Lower lobe of right lung (tissue), 2 donors: ENCODE measurements at regions not wholly inside any gene's neighbourhood (a gene's known extent, or its start where the extent isn't known, plus 50 kb on each side); places are given as distances from the start of the nearest gene placed in this dataset.

ENCODE experiments used
- ATAC-seq, 2 donors: fragments of 200-7000 bp; cut with Tn5 transposase; one replicate each; pipeline ENCODE4 v1.9.1; 2020 to 2022; ENCODE audit warnings: mild to moderate bottlenecking in 2 of 2, moderate library complexity in 2 of 2
- DNase-seq: peaks from one replicate; pipeline ENCODE4 v3.0.0-alpha.2; 2020
- H3K27ac ChIP-seq: fragments of 200-600 bp; one replicate; pipeline ENCODE4 v1.8.0; 2022
- H3K27me3 ChIP-seq: fragments of 200-600 bp; one replicate; pipeline ENCODE4 v1.8.0; 2022; ENCODE audit warnings: low read depth
- H3K36me3 ChIP-seq: fragments of 200-600 bp; one replicate; pipeline ENCODE4 v1.8.0; 2022; ENCODE audit warnings: mild to moderate bottlenecking
- H3K4me1 ChIP-seq: fragments of 200-600 bp; one replicate; pipeline ENCODE4 v1.8.0; 2022
- H3K4me3 ChIP-seq: fragments of 200-600 bp; one replicate; pipeline ENCODE4 v1.8.0; 2022; ENCODE audit warnings: mild to moderate bottlenecking
- H3K9me3 ChIP-seq: fragments of 200-600 bp; one replicate; pipeline ENCODE4 v1.8.0; 2022
- intact Hi-C: fragments of 100-400 bp; cut with DNase I; formaldehyde crosslinking; loops from one replicate; pipeline ENCODE4 v1.11.0; 2022
- TF ChIP-seq, protein P1 (sequence below): fragments of 200-600 bp; IDR thresholded peaks from one replicate; pipeline ENCODE4 v1.8.0; 2022; ENCODE audit warnings: antibody characterized with exemption, mild to moderate bottlenecking
- donor health status: DM: no; HTN: yes; CAD: no; lungs with severe emphysema.

GRCh38 chr5:87069311-87069710 lies 198.4 kb upstream of the RASA1 start:
- Histone ChIP-seq H3K4me1 (no peaks in the 10 kb centered on the region), H3K27ac (no peak overlapping the region), H3K9me3 (no peaks in the 10 kb centered on the region), H3K27me3 (no peaks in the 10 kb centered on the region), H3K36me3 (no peaks in the 10 kb centered on the region), H3K4me3 (no peak overlapping the region)
- intact Hi-C loops, result no loop called here
- no peak for DNase-seq
- no peak for ATAC-seq
- TF ChIP-seq, protein P1, sequence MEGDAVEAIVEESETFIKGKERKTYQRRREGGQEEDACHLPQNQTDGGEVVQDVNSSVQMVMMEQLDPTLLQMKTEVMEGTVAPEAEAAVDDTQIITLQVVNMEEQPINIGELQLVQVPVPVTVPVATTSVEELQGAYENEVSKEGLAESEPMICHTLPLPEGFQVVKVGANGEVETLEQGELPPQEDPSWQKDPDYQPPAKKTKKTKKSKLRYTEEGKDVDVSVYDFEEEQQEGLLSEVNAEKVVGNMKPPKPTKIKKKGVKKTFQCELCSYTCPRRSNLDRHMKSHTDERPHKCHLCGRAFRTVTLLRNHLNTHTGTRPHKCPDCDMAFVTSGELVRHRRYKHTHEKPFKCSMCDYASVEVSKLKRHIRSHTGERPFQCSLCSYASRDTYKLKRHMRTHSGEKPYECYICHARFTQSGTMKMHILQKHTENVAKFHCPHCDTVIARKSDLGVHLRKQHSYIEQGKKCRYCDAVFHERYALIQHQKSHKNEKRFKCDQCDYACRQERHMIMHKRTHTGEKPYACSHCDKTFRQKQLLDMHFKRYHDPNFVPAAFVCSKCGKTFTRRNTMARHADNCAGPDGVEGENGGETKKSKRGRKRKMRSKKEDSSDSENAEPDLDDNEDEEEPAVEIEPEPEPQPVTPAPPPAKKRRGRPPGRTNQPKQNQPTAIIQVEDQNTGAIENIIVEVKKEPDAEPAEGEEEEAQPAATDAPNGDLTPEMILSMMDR, result no peak

GRCh38 chr5:87069974-87070608 lies 197.6 kb upstream of the RASA1 start:
- Histone ChIP-seq H3K27ac (no peak overlapping the region), H3K4me1 (no peaks in the 10 kb centered on the region), H3K27me3 (no peaks in the 10 kb centered on the region), H3K36me3 (no peaks in the 10 kb centered on the region), H3K9me3 (no peaks in the 10 kb centered on the region), H3K4me3 (no peak overlapping the region)
- intact Hi-C loops, result no loop called here
- DNase-seq (no peak), ATAC-seq (peak in 1 of 2 donors; percentile 61)
- TF ChIP-seq, protein P1, result peak; percentile 41

DNA sequence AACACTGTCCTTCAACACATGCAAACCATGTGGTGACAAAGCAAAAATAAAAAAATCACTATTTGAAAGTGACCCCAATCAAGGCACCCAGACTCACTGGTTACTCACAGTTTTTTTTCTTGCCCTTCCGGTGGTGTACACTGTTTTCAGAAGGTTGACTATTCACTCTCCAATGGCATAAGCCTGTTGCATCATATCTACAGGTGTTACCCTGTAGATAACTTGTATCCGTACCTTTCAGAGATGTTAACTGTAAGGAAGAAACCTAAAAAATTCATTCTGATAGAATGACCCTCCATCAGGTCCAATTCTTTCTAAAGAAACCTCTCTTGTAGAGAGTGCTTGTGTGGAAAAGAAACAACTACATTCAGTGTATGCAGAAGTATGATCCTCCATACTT lies 193.6 kb upstream of the RASA1 start:
- Histone ChIP-seq H3K4me3 (no peak overlapping the region), H3K27ac (no peak overlapping the region), H3K9me3 (no peaks in the 10 kb centered on the region), H3K27me3 (no peaks in the 10 kb centered on the region), H3K36me3 (no peaks in the 10 kb centered on the region), H3K4me1 (no peaks in the 10 kb centered on the region)
- no peak for DNase-seq
- TF ChIP-seq, protein P1, result no peak
- no peak for ATAC-seq
- intact Hi-C loops, result no loop called here

GRCh38 chr5:87074934-87075541 lies 192.6 kb upstream of the RASA1 start:
- H3K27me3 ChIP-seq, result no peaks in the 10 kb centered on the region
- H3K27ac ChIP-seq, result no peak overlapping the region
- H3K4me1 ChIP-seq, result no peaks in the 10 kb centered on the region
- H3K36me3 ChIP-seq, result no peaks in the 10 kb centered on the region
- intact Hi-C loops, result no loop called here
- no peak for DNase-seq
- H3K4me3 ChIP-seq, result no peak overlapping the region
- TF ChIP-seq, protein P1, result no peak
- no peaks in the 10 kb centered on the region for H3K9me3 ChIP-seq
- peak; percentile 36 to 66 for ATAC-seq

- DNase-seq (no peak), ATAC-seq (no peak)
- Histone ChIP-seq H3K27ac (no peak overlapping the region), H3K4me3 (no peak overlapping the region), H3K36me3 (no peaks in the 10 kb centered on the region), H3K4me1 (no peaks in the 10 kb centered on the region), H3K27me3 (no peaks in the 10 kb centered on the region), H3K9me3 (no peaks in the 10 kb centered on the region)
- intact Hi-C loops, result no loop called here
- TF ChIP-seq, protein P1, result no peak
Observed at GRCh38 chr5:87076411-87076810, 191.3 kb upstream of the RASA1 start.
